Kidney (tissue), 13 donors: ENCODE measurements at regions not wholly inside any gene's neighbourhood (a gene's known extent, or its start where the extent isn't known, plus 50 kb on each side); places are given as distances from the start of the nearest gene placed in this dataset.

Source experiments
- DNase-seq, 5 donors: peaks; one replicate each; pipeline ENCODE4 v3.0.0-alpha.2; 2013 to 2020
- FAIRE-seq: peaks from 2 replicates; lab custom pipeline; 2012; peaks lifted over from hg19 to GRCh38; lab: Jason Lieb, UNC
- H3K27ac ChIP-seq, 2 donors: one replicate each; pipeline ENCODE4 v1.7.0; 2013; ENCODE audit warnings: low read depth in 2 of 2, low read length in 2 of 2, inconsistent platforms in 1 of 2
- H3K27me3 ChIP-seq: one replicate; pipeline ENCODE4 v1.7.1; 2013; ENCODE audit warnings: low read length, inconsistent platforms; ENCODE audit not compliant: control insufficient read depth, insufficient read depth
- H3K36me3 ChIP-seq, 3 donors: one replicate each; pipeline versions ENCODE4 v1.7.0 to v1.7.1; 2013; ENCODE audit warnings: low read length in 3 of 3, control low read depth in 1 of 3, inconsistent platforms in 1 of 3; ENCODE audit not compliant: insufficient read depth in 3 of 3, control insufficient read depth in 2 of 3
- H3K4me1 ChIP-seq, 3 donors: one replicate each; pipeline versions ENCODE4 v1.7.0 to v1.7.1; 2013; ENCODE audit warnings: low read length in 3 of 3, inconsistent platforms in 1 of 3, low read depth in 1 of 3; ENCODE audit not compliant: control insufficient read depth in 2 of 3, insufficient read depth in 2 of 3
- H3K4me3 ChIP-seq, 3 donors: one replicate each; pipeline versions ENCODE4 v1.7.0 to v1.8.1; 2013; ENCODE audit warnings: low read length in 3 of 3, control low read depth in 1 of 3, inconsistent platforms in 1 of 3
- H3K9ac ChIP-seq, 3 donors: one replicate each; pipeline versions ENCODE4 v1.7.0 to v1.7.1; 2013; ENCODE audit warnings: low read length in 3 of 3, control low read depth in 1 of 3, inconsistent platforms in 1 of 3
- H3K9me3 ChIP-seq, 3 donors: one replicate each; pipeline versions ENCODE4 v1.7.0 to v1.7.1; 2013; ENCODE audit warnings: low read length in 3 of 3, control low read depth in 1 of 3, inconsistent platforms in 1 of 3; ENCODE audit not compliant: control insufficient read depth in 2 of 3, insufficient read depth in 1 of 3
- intact Hi-C: fragments of 100-400 bp; cut with DNase I; formaldehyde crosslinking; loops from one replicate; pipeline ENCODE4 v1.11.1; 2022
- TF ChIP-seq, protein P1 (sequence below): IDR thresholded peaks from 3 replicates; pipeline ENCODE4 v1.5.1; 2012; ENCODE audit warnings: mild to moderate bottlenecking, moderate library complexity, borderline replicate concordance; ENCODE audit not compliant: insufficient read depth; ENCODE audit errors: extremely low read depth
- donor health status: control.
- donor health status: control.
- donor health status: control.
- donor health status: control.
- donor health status: control.
- donor health status: DM: yes; HTN: yes; CAD: no.
- donor health status: Normal renal cell carcinoma (clear cell type).

DNA sequence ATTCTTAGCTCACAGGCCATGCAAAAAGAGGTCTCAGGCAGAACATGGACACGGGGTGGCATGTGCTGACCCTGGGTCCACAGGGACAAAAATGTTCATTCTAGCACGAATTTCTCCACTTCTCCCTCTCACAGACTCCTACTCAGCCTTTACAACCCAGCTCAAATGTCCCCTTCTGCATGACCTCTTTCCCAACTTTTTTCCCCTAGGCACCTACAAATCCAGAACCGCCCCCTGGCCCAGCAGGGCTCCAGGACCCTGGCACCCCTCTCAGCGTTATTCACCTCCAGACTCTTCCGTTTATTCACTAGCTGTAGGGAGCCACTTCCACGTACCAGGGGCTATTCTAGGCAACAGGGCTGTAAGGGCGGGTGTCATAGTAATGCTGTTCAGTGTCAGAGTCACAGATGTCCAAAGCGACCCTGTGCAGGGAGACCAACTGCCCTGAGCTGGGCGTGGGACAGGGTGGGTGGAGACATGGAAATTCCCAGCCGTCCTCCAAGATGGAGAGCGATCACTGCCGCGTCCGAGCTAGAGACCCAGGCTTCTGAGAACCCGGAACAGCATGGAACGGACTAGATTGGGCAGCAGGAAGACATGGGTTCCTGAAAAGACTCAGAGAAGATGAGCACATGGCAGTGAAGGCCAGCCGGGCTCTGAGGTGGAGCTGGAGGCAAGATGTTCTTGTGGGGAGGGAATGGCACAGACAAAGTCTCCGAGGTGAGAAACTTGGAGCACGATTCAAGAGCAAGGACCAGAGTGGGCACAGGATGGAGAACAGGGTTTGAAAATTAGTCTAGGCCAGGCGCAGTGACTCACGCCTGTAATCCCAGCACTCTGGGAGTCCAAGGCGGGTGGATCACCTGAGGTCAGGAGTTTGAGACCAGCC, 274.9 kb upstream of the RTL1 start:
- no peak overlapping the region for H3K4me3 ChIP-seq
- no peaks in the 10 kb centered on the region for H3K4me1 ChIP-seq
- no peaks in the 10 kb centered on the region for H3K27me3 ChIP-seq
- H3K9ac ChIP-seq, result no peak overlapping the region
- DNase-seq (peak in 1 of 5 donors; percentile 55), FAIRE-seq (no peak)
- no peak overlapping the region for H3K27ac ChIP-seq
- TF ChIP-seq, protein P1, sequence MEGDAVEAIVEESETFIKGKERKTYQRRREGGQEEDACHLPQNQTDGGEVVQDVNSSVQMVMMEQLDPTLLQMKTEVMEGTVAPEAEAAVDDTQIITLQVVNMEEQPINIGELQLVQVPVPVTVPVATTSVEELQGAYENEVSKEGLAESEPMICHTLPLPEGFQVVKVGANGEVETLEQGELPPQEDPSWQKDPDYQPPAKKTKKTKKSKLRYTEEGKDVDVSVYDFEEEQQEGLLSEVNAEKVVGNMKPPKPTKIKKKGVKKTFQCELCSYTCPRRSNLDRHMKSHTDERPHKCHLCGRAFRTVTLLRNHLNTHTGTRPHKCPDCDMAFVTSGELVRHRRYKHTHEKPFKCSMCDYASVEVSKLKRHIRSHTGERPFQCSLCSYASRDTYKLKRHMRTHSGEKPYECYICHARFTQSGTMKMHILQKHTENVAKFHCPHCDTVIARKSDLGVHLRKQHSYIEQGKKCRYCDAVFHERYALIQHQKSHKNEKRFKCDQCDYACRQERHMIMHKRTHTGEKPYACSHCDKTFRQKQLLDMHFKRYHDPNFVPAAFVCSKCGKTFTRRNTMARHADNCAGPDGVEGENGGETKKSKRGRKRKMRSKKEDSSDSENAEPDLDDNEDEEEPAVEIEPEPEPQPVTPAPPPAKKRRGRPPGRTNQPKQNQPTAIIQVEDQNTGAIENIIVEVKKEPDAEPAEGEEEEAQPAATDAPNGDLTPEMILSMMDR, result no peak
- no peaks in the 10 kb centered on the region for H3K36me3 ChIP-seq
- peaks cover 0 to 5% (median 0%) of the 10 kb centered on the region in 3 donors for H3K9me3 ChIP-seq
- intact Hi-C loops, result no loop called here

DNA sequence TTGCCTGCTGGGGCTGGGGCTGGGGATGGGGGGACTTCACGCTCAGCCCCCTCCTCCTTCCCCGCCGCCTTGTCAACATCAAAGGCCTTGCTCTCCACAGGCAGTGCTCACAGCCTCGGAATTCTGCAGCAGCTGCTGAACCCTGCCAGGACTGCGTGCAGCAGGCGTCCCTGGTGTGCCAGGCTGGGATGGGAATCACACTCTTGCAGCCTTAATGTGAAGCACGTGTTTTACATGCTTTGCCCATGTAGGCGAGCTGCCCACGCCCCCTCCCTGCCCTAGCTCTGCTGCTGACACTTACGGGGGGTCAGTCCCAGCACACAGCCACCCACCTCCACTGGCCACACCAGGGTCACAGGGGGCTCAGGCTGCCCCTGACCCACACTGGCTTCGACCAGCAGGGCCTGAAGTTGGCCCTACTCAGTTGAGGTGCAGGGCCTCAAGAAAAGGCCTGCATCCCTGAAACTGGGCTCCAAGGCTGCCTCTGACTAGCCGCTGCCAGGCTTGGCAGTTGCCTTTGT, 276.2 kb upstream of the RTL1 start:
- peak in 1 of 5 donors; percentile 54 for DNase-seq
- no peak overlapping the region for H3K4me3 ChIP-seq
- no peaks in the 10 kb centered on the region for H3K4me1 ChIP-seq
- H3K27me3 ChIP-seq, result no peaks in the 10 kb centered on the region
- no peaks in the 10 kb centered on the region for H3K36me3 ChIP-seq
- H3K9me3 ChIP-seq, result peaks cover 0 to 5% (median 0%) of the 10 kb centered on the region in 3 donors
- H3K27ac ChIP-seq, result no peak overlapping the region
- FAIRE-seq, result no peak
- no peak overlapping the region for H3K9ac ChIP-seq
- TF ChIP-seq, protein P1, result no peak
- intact Hi-C loops, result no loop called here

GRCh38 chr14:101181446-101182313, 278.2 kb upstream of the RTL1 start:
- DNase-seq (peak in 1 of 5 donors; percentile 29), FAIRE-seq (no peak)
- H3K9ac ChIP-seq, result no peak overlapping the region
- H3K9me3 ChIP-seq, result peaks cover 0 to 5% (median 0%) of the 10 kb centered on the region in 3 donors
- no peak overlapping the region for H3K4me3 ChIP-seq
- TF ChIP-seq, protein P1, result no peak
- H3K4me1 ChIP-seq, result no peaks in the 10 kb centered on the region
- H3K36me3 ChIP-seq, result no peaks in the 10 kb centered on the region
- H3K27ac ChIP-seq, result no peak overlapping the region
- intact Hi-C loops, result no loop called here
- H3K27me3 ChIP-seq, result no peaks in the 10 kb centered on the region
